ENCODE measurements at regions not wholly inside any gene's neighbourhood (a gene's known extent, or its start where the extent isn't known, plus 50 kb on each side); places are given as distances from the start of the nearest gene placed in this dataset.

DNA sequence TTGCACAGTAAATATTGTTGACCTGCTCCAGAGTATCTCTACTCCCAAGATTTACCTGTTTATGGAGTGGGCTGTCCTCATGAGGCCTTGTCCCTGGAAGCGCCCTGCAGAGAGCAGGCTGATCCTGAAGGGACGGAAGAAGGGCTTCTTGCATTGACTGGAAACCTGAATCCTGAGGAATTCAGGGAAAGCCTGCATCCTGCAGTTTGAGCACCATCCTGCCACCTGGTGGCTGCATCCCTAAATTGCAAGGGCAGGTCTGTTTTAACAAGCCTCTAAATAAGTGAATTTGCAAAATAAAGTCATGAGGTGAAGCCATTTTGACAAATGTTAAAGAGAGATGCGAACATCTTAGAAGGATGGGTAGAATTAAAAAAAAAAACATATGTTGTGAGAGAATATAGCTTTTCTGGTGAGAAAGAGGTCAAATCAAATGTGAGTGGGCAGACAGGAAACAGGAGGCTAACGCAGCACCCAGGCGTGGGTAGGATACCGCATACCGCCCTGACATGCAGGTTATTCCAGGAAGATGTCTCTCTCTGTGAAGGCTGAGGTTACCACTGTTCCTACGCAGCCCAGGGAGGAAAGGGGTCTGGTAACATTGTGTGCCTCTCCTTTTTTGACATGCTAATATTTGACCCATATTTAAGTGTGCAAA lies 754.9 kb downstream of the RNF144A start:
- in situ Hi-C loops (cut with MboI), result no loop called here
- peak; percentile 8 for DNase-seq
- no peak overlapping the region for H3K9ac ChIP-seq
- TF ChIP-seq EZH2phosphoT487 (IDR thresholded peaks at IDR 0.05; ENCODE audit: insufficient read depth, low read depth), result no peak
- TF ChIP-seq EZH2 (IDR thresholded peaks at IDR 0.05; ENCODE audit: insufficient read depth, poor library complexity, severe bottlenecking), result no peak
- no peak overlapping the region for H3K27ac ChIP-seq
- peaks cover 17% of the 10 kb centered on the region for H3K4me1 ChIP-seq (ENCODE audit: insufficient read depth)
- no peaks in the 10 kb centered on the region for H3K27me3 ChIP-seq (replicated peaks; ENCODE audit: insufficient read depth)
- no peaks in the 10 kb centered on the region for H3K36me3 ChIP-seq (ENCODE audit: low read depth)
- no peak overlapping the region for H3K4me3 ChIP-seq
- no peaks in the 10 kb centered on the region for H3K9me3 ChIP-seq (ENCODE audit: low read depth)
- peaks cover 10% of the 10 kb centered on the region; the same call in 1 of the 2 replicates for H3F3A ChIP-seq (ENCODE audit: insufficient read depth)
- no peak overlapping the region for H2AFZ ChIP-seq
- no peaks in the 10 kb centered on the region for H4K20me1 ChIP-seq (ENCODE audit: insufficient read depth)
- 86% methylated on average over 8 of the region's 8 CpGs for WGBS, 2 experiments (ENCODE audit: low coverage in 1 of 2, low lambda C conversion rate in 2 of 2, missing lambda C conversion rate in 2 of 2)
- H3K4me2 ChIP-seq (ENCODE audit: unreplicated experiment), result no peak overlapping the region
- no peaks in the 10 kb centered on the region for H3K9me2 ChIP-seq (ENCODE audit: insufficient read depth)
- H3K79me2 ChIP-seq (ENCODE audit: insufficient read depth), result no peaks in the 10 kb centered on the region

GRCh38 chr2:7672685-7673071 lies 755.5 kb downstream of the RNF144A start:
- Histone ChIP-seq H3K27ac (no peak overlapping the region), H3K4me1 (ENCODE audit: insufficient read depth) (peaks cover 17% of the 10 kb centered on the region), H3K36me3 (ENCODE audit: low read depth) (no peaks in the 10 kb centered on the region), H4K20me1 (ENCODE audit: insufficient read depth) (no peaks in the 10 kb centered on the region), H2AFZ (no peak overlapping the region), H3K4me3 (no peak overlapping the region), H3K9me3 (ENCODE audit: low read depth) (no peaks in the 10 kb centered on the region), H3K79me2 (ENCODE audit: insufficient read depth) (no peaks in the 10 kb centered on the region), H3F3A (ENCODE audit: insufficient read depth) (peaks cover 10% of the 10 kb centered on the region; the same call in 1 of the 2 replicates), H3K9ac (no peak overlapping the region), H3K9me2 (ENCODE audit: insufficient read depth) (no peaks in the 10 kb centered on the region), H3K27me3 (replicated peaks; ENCODE audit: insufficient read depth) (no peaks in the 10 kb centered on the region), H3K4me2 (ENCODE audit: unreplicated experiment) (no peak overlapping the region)
- 79 to 92% methylated on average over 5 of the region's 5 CpGs for WGBS, 2 experiments (ENCODE audit: low coverage in 1 of 2, low lambda C conversion rate in 2 of 2, missing lambda C conversion rate in 2 of 2)
- TF ChIP-seq EZH2phosphoT487 (IDR thresholded peaks at IDR 0.05; ENCODE audit: insufficient read depth, low read depth) (no peak), EZH2 (IDR thresholded peaks at IDR 0.05; ENCODE audit: insufficient read depth, poor library complexity, severe bottlenecking) (no peak)
- no peak for DNase-seq
- in situ Hi-C loops (cut with MboI), result no loop called here

DNA sequence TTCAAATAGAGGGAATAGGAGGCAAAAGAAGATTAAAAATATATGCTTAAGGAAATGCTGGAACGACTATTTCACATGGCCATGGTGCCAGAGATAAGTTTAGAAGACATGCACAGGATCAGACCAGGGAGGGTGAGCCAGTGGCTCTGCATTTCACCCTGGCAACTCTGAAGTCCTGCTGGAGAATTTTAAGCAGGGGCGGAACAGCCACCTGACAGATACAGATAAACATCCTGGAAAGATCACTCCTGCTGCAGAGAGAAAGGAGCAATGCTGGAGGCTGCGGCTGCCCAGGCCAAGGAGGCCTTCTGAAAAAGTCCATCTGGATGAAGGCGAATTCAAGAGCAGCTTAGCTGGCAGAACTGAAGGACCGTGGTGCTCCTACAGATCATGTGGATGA lies 755.9 kb downstream of the RNF144A start:
- Histone ChIP-seq H3K9me2 (ENCODE audit: insufficient read depth) (no peaks in the 10 kb centered on the region), H3F3A (ENCODE audit: insufficient read depth) (peaks cover 10% of the 10 kb centered on the region; the same call in 1 of the 2 replicates), H4K20me1 (ENCODE audit: insufficient read depth) (no peaks in the 10 kb centered on the region), H3K9ac (no peak overlapping the region), H3K36me3 (ENCODE audit: low read depth) (no peaks in the 10 kb centered on the region), H3K9me3 (ENCODE audit: low read depth) (no peaks in the 10 kb centered on the region), H3K4me2 (ENCODE audit: unreplicated experiment) (no peak overlapping the region), H3K79me2 (ENCODE audit: insufficient read depth) (no peaks in the 10 kb centered on the region), H3K4me3 (no peak overlapping the region), H3K4me1 (ENCODE audit: insufficient read depth) (peaks cover 17% of the 10 kb centered on the region), H3K27ac (no peak overlapping the region), H2AFZ (no peak overlapping the region), H3K27me3 (replicated peaks; ENCODE audit: insufficient read depth) (no peaks in the 10 kb centered on the region)
- in situ Hi-C loops (cut with MboI), result no loop called here
- 88% methylated on average over 5 of the region's 5 CpGs for WGBS, 2 experiments (ENCODE audit: low coverage in 1 of 2, low lambda C conversion rate in 2 of 2, missing lambda C conversion rate in 2 of 2)
- TF ChIP-seq EZH2phosphoT487 (IDR thresholded peaks at IDR 0.05; ENCODE audit: insufficient read depth, low read depth), result no peak
- no peak for TF ChIP-seq EZH2 (IDR thresholded peaks at IDR 0.05; ENCODE audit: insufficient read depth, poor library complexity, severe bottlenecking)
- no peak for DNase-seq

DNA sequence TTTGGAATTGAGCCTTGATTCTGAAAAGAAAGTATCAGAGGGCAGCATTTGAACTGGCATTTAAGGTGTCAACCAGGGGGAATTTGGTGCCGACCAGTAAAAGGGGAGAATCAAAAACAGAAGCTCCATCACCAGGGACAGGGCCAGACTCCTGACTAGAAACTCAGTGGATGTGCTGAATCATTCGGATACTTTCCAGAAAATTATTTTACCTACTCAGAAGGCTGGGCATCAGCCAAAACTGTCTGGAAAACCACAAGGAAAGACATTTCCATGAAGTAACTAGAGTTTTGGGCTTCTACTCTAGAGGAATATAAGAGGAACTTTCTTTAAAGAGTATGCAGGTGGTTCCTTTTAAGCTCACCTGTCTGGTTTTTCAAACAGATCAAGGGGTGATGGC lies 756.6 kb downstream of the RNF144A start:
- peaks cover 17% of the 10 kb centered on the region for H3K4me1 ChIP-seq (ENCODE audit: insufficient read depth)
- H3K27ac ChIP-seq, result 0 out of 2 replicates have a peak overlapping the region, but pooled peaks have one; percentile 7
- no peak overlapping the region for H3K4me2 ChIP-seq (ENCODE audit: unreplicated experiment)
- no peaks in the 10 kb centered on the region for H3K9me2 ChIP-seq (ENCODE audit: insufficient read depth)
- H3K79me2 ChIP-seq (ENCODE audit: insufficient read depth), result no peaks in the 10 kb centered on the region
- no peaks in the 10 kb centered on the region for H4K20me1 ChIP-seq (ENCODE audit: insufficient read depth)
- in situ Hi-C loops (cut with MboI), result no loop called here
- DNase-seq, result peak; percentile 69
- H3F3A ChIP-seq (ENCODE audit: insufficient read depth), result peaks cover 10% of the 10 kb centered on the region; the same call in 1 of the 2 replicates
- H2AFZ ChIP-seq, result no peak overlapping the region
- no peaks in the 10 kb centered on the region for H3K27me3 ChIP-seq (replicated peaks; ENCODE audit: insufficient read depth)
- no peaks in the 10 kb centered on the region for H3K36me3 ChIP-seq (ENCODE audit: low read depth)
- H3K9me3 ChIP-seq (ENCODE audit: low read depth), result no peaks in the 10 kb centered on the region
- TF ChIP-seq EZH2phosphoT487 (IDR thresholded peaks at IDR 0.05; ENCODE audit: insufficient read depth, low read depth) (no peak), EZH2 (IDR thresholded peaks at IDR 0.05; ENCODE audit: insufficient read depth, poor library complexity, severe bottlenecking) (no peak)
- whole genome bisulfite sequencing, 2 experiments (ENCODE audit: low coverage in 1 of 2, low lambda C conversion rate in 2 of 2, missing lambda C conversion rate in 2 of 2), result 48 to 52% methylated on average over 2 of the region's 2 CpGs
- no peak overlapping the region for H3K9ac ChIP-seq
- no peak overlapping the region for H3K4me3 ChIP-seq

All from GM23248 (cell line).